ENCODE measurements at regions not wholly inside any gene's neighbourhood (a gene's known extent, or its start where the extent isn't known, plus 50 kb on each side); places are given as distances from the start of the nearest gene placed in this dataset.

GRCh38 chr9:95644377-95644776, 127.6 kb upstream of the PTCH1 start:
- ChIA-PET CTCF (no interaction called here), RAD21 (ENCODE audit: low non-redundant PET in 1 of 2, low total read pairs in 2 of 2, uncharacterized antibody in 2 of 2, unreplicated experiment in 2 of 2) (no interaction called here), POLR2A (no interaction called here)
- Histone ChIP-seq H3K36me3 (ENCODE audit: control insufficient read depth in 1 of 2, insufficient read depth in 2 of 2, low read length in 2 of 2) (no peaks in the 10 kb centered on the region), H3K9me2 (ENCODE audit: insufficient read depth) (no peaks in the 10 kb centered on the region), H3K27me3 (ENCODE audit: insufficient read depth, low read length) (no peaks in the 10 kb centered on the region), H3K4me3 (replicated peaks in 1 of 2; ENCODE audit: low read depth in 1 of 2, low read length in 2 of 2) (no peak overlapping the region), H3K27ac (ENCODE audit: low read depth, low read length) (no peak overlapping the region), H3K79me2 (ENCODE audit: insufficient read depth, low read length) (no peaks in the 10 kb centered on the region), H2AFZ (ENCODE audit: low read depth, low read length, poor library complexity, severe bottlenecking) (no peak overlapping the region), H3K4me2 (ENCODE audit: low read length) (no peak overlapping the region), H3K9ac (ENCODE audit: low read length) (no peak overlapping the region), H3K9me3 (ENCODE audit: control insufficient read depth in 1 of 2, insufficient read depth in 1 of 2, low read depth in 1 of 2, low read length in 2 of 2) (no peaks in the 10 kb centered on the region), H4K20me1 (ENCODE audit: insufficient read depth) (no peaks in the 10 kb centered on the region), H3K4me1 (ENCODE audit: control insufficient read depth in 1 of 2, insufficient read depth in 2 of 2, low read length in 2 of 2) (no peaks in the 10 kb centered on the region)
- DNase-seq (ENCODE audit: low read depth, low spot score): no peak
- no peak for TF ChIP-seq JUND (IDR thresholded peaks at IDR 0.05)
- no peak for TF ChIP-seq ZBTB33 (IDR thresholded peaks at IDR 0.05; ENCODE audit: extremely low read depth, insufficient replicate concordance, low read length)
- TF ChIP-seq REST (IDR thresholded peaks at IDR 0.05; ENCODE audit: low read depth): no peak
- BruUV-seq (replicated peaks): no TSS peak
- ATAC-seq: no peak
- intact Hi-C loops (cut with micrococcal nuclease): no loop called here

GRCh38 chr9:95643619-95644018, 126.8 kb upstream of the PTCH1 start:
- Histone ChIP-seq H3K9me2 (ENCODE audit: insufficient read depth) (no peaks in the 10 kb centered on the region), H3K9me3 (ENCODE audit: control insufficient read depth in 1 of 2, insufficient read depth in 1 of 2, low read depth in 1 of 2, low read length in 2 of 2) (no peaks in the 10 kb centered on the region), H3K9ac (ENCODE audit: low read length) (no peak overlapping the region), H3K4me3 (replicated peaks in 1 of 2; ENCODE audit: low read depth in 1 of 2, low read length in 2 of 2) (no peak overlapping the region), H3K36me3 (ENCODE audit: control insufficient read depth in 1 of 2, insufficient read depth in 2 of 2, low read length in 2 of 2) (no peaks in the 10 kb centered on the region), H3K79me2 (ENCODE audit: insufficient read depth, low read length) (no peaks in the 10 kb centered on the region), H3K4me1 (ENCODE audit: control insufficient read depth in 1 of 2, insufficient read depth in 2 of 2, low read length in 2 of 2) (no peaks in the 10 kb centered on the region), H4K20me1 (ENCODE audit: insufficient read depth) (no peaks in the 10 kb centered on the region), H3K27ac (ENCODE audit: low read depth, low read length) (no peak overlapping the region), H2AFZ (ENCODE audit: low read depth, low read length, poor library complexity, severe bottlenecking) (no peak overlapping the region), H3K4me2 (ENCODE audit: low read length) (no peak overlapping the region), H3K27me3 (ENCODE audit: insufficient read depth, low read length) (no peaks in the 10 kb centered on the region)
- no peak for ATAC-seq
- no TSS peak for BruUV-seq (replicated peaks)
- intact Hi-C loops (cut with micrococcal nuclease): no loop called here
- RAD21 ChIA-PET (ENCODE audit: low non-redundant PET in 1 of 2, low total read pairs in 2 of 2, uncharacterized antibody in 2 of 2, unreplicated experiment in 2 of 2): no interaction called here
- no peak for DNase-seq (ENCODE audit: low read depth, low spot score)
- CTCF ChIA-PET: no interaction called here
- POLR2A ChIA-PET: no interaction called here
- TF ChIP-seq CTCF (IDR thresholded peaks at IDR 0.05 in 2 of 3, conservative IDR thresholded peaks at IDR 0.05 in 1 of 3; ENCODE audit: borderline replicate concordance in 1 of 3, insufficient read depth in 1 of 3, low read depth in 2 of 3, low read length in 2 of 3) (no peak), MAX (IDR thresholded peaks at IDR 0.05) (no peak), SRF (IDR thresholded peaks at IDR 0.05; ENCODE audit: low read depth) (no peak), CBX3 (IDR thresholded peaks at IDR 0.05; ENCODE audit: low read depth) (no peak), POLR2A (IDR thresholded peaks at IDR 0.05; ENCODE audit: borderline replicate concordance, extremely low read depth, insufficient read depth, insufficient read length) (no peak), FOSL1 (IDR thresholded peaks at IDR 0.05; ENCODE audit: low read depth) (no peak), SIN3A (IDR thresholded peaks at IDR 0.05; ENCODE audit: low read depth) (no peak), CEBPB (IDR thresholded peaks at IDR 0.05; ENCODE audit: low read depth) (no peak), ZBTB33 (IDR thresholded peaks at IDR 0.05; ENCODE audit: extremely low read depth, insufficient replicate concordance, low read length) (no peak)
